BE2C (cell line): ENCODE measurements at regions not wholly inside any gene's neighbourhood (a gene's known extent, or its start where the extent isn't known, plus 50 kb on each side); places are given as distances from the start of the nearest gene placed in this dataset.

ENCODE experiments used
- DNase-seq: peaks from one replicate; pipeline ENCODE4 v3.0.0-alpha.2; 2020
- H3K27me3 ChIP-seq: fragments of 250-450 bp; sonication (Bioruptor Pico); 2 replicates; pipeline ENCODE4 v1.5.1; 2020; ENCODE audit warnings: mild to moderate bottlenecking
- H3K36me3 ChIP-seq: fragments of 250-450 bp; sonication (Bioruptor Pico); 2 replicates; pipeline ENCODE4 v1.5.1; 2020; ENCODE audit warnings: mild to moderate bottlenecking
- H3K4me1 ChIP-seq: fragments of 250-450 bp; sonication (Bioruptor Pico); 2 replicates; pipeline ENCODE4 v1.5.1; 2020
- H3K4me3 ChIP-seq: 2 replicates; pipeline ENCODE4 v1.5.1; 2011; ENCODE audit warnings: low read depth, low read length
- H3K9me3 ChIP-seq: fragments of 250-450 bp; sonication (Bioruptor Pico); 2 replicates; pipeline ENCODE4 v1.5.1; 2020
- CTCF ChIP-seq: IDR thresholded peaks from 2 replicates; pipeline ENCODE4 v1.5.1; 2012; ENCODE audit warnings: mild to moderate bottlenecking, low read depth, low read length

- no peak for DNase-seq
- no peaks in the 10 kb centered on the region for H3K36me3 ChIP-seq
- no peak for TF ChIP-seq CTCF
- peaks cover 2% of the 10 kb centered on the region for H3K4me1 ChIP-seq
- H3K4me3 ChIP-seq: no peak overlapping the region
- no peaks in the 10 kb centered on the region for H3K27me3 ChIP-seq
- no peaks in the 10 kb centered on the region for H3K9me3 ChIP-seq
These were observed 216.8 kb upstream of the SGK1 start for GRCh38 chr6:134534708-134535149.

GRCh38 chr6:134533991-134534390, 216.1 kb upstream of the SGK1 start:
- no peaks in the 10 kb centered on the region for H3K9me3 ChIP-seq
- no peak for TF ChIP-seq CTCF
- no peak overlapping the region for H3K4me3 ChIP-seq
- no peaks in the 10 kb centered on the region for H3K36me3 ChIP-seq
- no peak for DNase-seq
- H3K4me1 ChIP-seq: no peaks in the 10 kb centered on the region; the same call in 1 of the 2 replicates
- H3K27me3 ChIP-seq: no peaks in the 10 kb centered on the region

- DNase-seq: no peak
- Histone ChIP-seq H3K27me3 (no peaks in the 10 kb centered on the region), H3K36me3 (no peaks in the 10 kb centered on the region), H3K9me3 (no peaks in the 10 kb centered on the region), H3K4me1 (no peaks in the 10 kb centered on the region; the same call in 1 of the 2 replicates), H3K4me3 (no peak overlapping the region)
- no peak for TF ChIP-seq CTCF
These were observed 215.0 kb upstream of the SGK1 start for GRCh38 chr6:134532694-134533624.

- DNase-seq: no peak
- Histone ChIP-seq H3K27me3 (no peaks in the 10 kb centered on the region), H3K36me3 (no peaks in the 10 kb centered on the region), H3K9me3 (no peaks in the 10 kb centered on the region), H3K4me1 (no peaks in the 10 kb centered on the region; the same call in 1 of the 2 replicates), H3K4me3 (no peak overlapping the region)
- no peak for TF ChIP-seq CTCF
These were observed 213.7 kb upstream of the SGK1 start for GRCh38 chr6:134531611-134532010.

GRCh38 chr6:134531188-134531551, 213.3 kb upstream of the SGK1 start:
- DNase-seq: no peak
- H3K27me3 ChIP-seq: no peaks in the 10 kb centered on the region
- no peaks in the 10 kb centered on the region for H3K9me3 ChIP-seq
- H3K4me1 ChIP-seq: no peaks in the 10 kb centered on the region; the same call in 1 of the 2 replicates
- no peak overlapping the region for H3K4me3 ChIP-seq
- no peak for TF ChIP-seq CTCF
- no peaks in the 10 kb centered on the region for H3K36me3 ChIP-seq

GRCh38 chr6:134529921-134530320, 212.0 kb upstream of the SGK1 start:
- H3K27me3 ChIP-seq: no peaks in the 10 kb centered on the region
- no peaks in the 10 kb centered on the region for H3K9me3 ChIP-seq
- no peak overlapping the region for H3K4me3 ChIP-seq
- no peak for DNase-seq
- no peaks in the 10 kb centered on the region; the same call in 1 of the 2 replicates for H3K4me1 ChIP-seq
- no peaks in the 10 kb centered on the region for H3K36me3 ChIP-seq
- no peak for TF ChIP-seq CTCF
